PC-9 (cell line): ENCODE measurements at regions not wholly inside any gene's neighbourhood (a gene's known extent, or its start where the extent isn't known, plus 50 kb on each side); places are given as distances from the start of the nearest gene placed in this dataset.

ENCODE experiments used
- BruUV-seq: library from RNA; stranded (reverse); fragments of 400-500 nt; replicated peaks from 2 replicates; lab custom pipeline; 2021; lab: Mats Ljungman, UMichigan
- CTCF ChIA-PET: fragments of 300-600 bp; sonication (Branson Sonifier 250); formaldehyde crosslinking; loops from one replicate; lab custom pipeline; 2022; ENCODE audit warnings: antibody characterized with exemption; lab: Charles Lee
- POLR2A ChIA-PET: fragments of 300-600 bp; sonication (Branson Sonifier 250); formaldehyde crosslinking; loops from one replicate; lab custom pipeline; 2022; ENCODE audit warnings: antibody characterized with exemption; ENCODE audit not compliant: unreplicated experiment; lab: Charles Lee
- DNase-seq, 2 experiments: peaks; one replicate each; pipeline versions ENCODE4 v3.0.0 to v3.0.0-alpha.2; 2015 to 2022; ENCODE audit warnings: mixed read lengths in 1 of 2
- H2AFZ ChIP-seq: fragments of 200-600 bp; sonication (generic); 2 replicates; pipeline ENCODE4 v1.8.1; 2017; ENCODE audit warnings: antibody characterized with exemption
- H3F3A ChIP-seq: fragments of 200-600 bp; sonication (generic); 2 replicates; pipeline ENCODE4 v1.8.1; 2017; ENCODE audit warnings: antibody characterized with exemption, mild to moderate bottlenecking, low read depth; ENCODE audit not compliant: insufficient read depth
- H3K27ac ChIP-seq: fragments of 200-600 bp; sonication (generic); 2 replicates; pipeline ENCODE4 v1.6.1; 2016; ENCODE audit warnings: mixed run types
- H3K27me3 ChIP-seq: fragments of 200-600 bp; sonication (generic); 2 replicates; pipeline ENCODE4 v1.6.1; 2016; ENCODE audit warnings: low read depth, mixed run types; ENCODE audit not compliant: insufficient read depth
- H3K36me3 ChIP-seq: fragments of 200-600 bp; sonication (generic); 2 replicates; pipeline ENCODE4 v1.6.1; 2016; ENCODE audit warnings: low read depth, mixed run types
- H3K4me1 ChIP-seq: fragments of 200-600 bp; sonication (generic); replicated peaks from 2 replicates; pipeline ENCODE4 v1.6.1; 2016; ENCODE audit warnings: mixed run types; ENCODE audit not compliant: insufficient read depth
- H3K4me2 ChIP-seq: fragments of 200-600 bp; sonication (generic); 2 replicates; pipeline ENCODE4 v1.6.1; 2017; ENCODE audit warnings: mixed run types
- H3K4me3 ChIP-seq: fragments of 200-600 bp; sonication (generic); 2 replicates; pipeline ENCODE4 v1.6.1; 2016; ENCODE audit warnings: mixed run types
- H3K79me2 ChIP-seq: fragments of 200-600 bp; sonication (generic); 2 replicates; pipeline ENCODE4 v1.6.1; 2017; ENCODE audit warnings: low read depth, mixed run types
- H3K9me2 ChIP-seq: fragments of 200-600 bp; sonication (generic); 2 replicates; pipeline ENCODE4 v1.8.1; 2017; ENCODE audit warnings: mild to moderate bottlenecking; ENCODE audit not compliant: insufficient read depth
- H3K9me3 ChIP-seq: fragments of 200-600 bp; sonication (generic); 2 replicates; pipeline ENCODE4 v1.8.1; 2016; ENCODE audit warnings: low read depth; ENCODE audit not compliant: insufficient read depth
- H4K20me1 ChIP-seq: fragments of 200-600 bp; sonication (generic); 2 replicates; pipeline ENCODE4 v1.8.1; 2017; ENCODE audit not compliant: insufficient read depth
- CTCF ChIP-seq: fragments of 200-600 bp; sonication (generic); conservative IDR thresholded peaks from 2 replicates; pipeline ENCODE4 v1.6.1; 2017; ENCODE audit warnings: mixed run types, antibody characterized with exemption, mild to moderate bottlenecking, moderate library complexity
- EZH2 ChIP-seq: fragments of 200-600 bp; sonication (generic); IDR thresholded peaks from 2 replicates; pipeline ENCODE4 v1.8.0; 2017; ENCODE audit warnings: antibody characterized with exemption, low read depth
- intact Hi-C: fragments of 100-400 bp; cut with micrococcal nuclease; formaldehyde crosslinking; loops from one replicate; pipeline ENCODE4 v1.10.0; 2022; ENCODE audit not compliant: unreplicated experiment

- TF ChIP-seq EZH2, result no peak
- no peak for TF ChIP-seq CTCF
- Histone ChIP-seq H3F3A (no peaks in the 10 kb centered on the region), H3K4me2 (no peak overlapping the region), H3K27ac (no peak overlapping the region), H3K9me2 (no peaks in the 10 kb centered on the region), H2AFZ (no peak overlapping the region; the same call in 1 of the 2 replicates), H3K9me3 (no peaks in the 10 kb centered on the region), H3K27me3 (no peaks in the 10 kb centered on the region), H3K4me3 (no peak overlapping the region), H3K79me2 (no peaks in the 10 kb centered on the region), H4K20me1 (no peaks in the 10 kb centered on the region), H3K4me1 (no peaks in the 10 kb centered on the region), H3K36me3 (no peaks in the 10 kb centered on the region)
- CTCF ChIA-PET, result no interaction called here
- DNase-seq, result no peak
- no TSS peak for BruUV-seq
- POLR2A ChIA-PET, result no interaction called here
- intact Hi-C loops, result no loop called here
Measured at GRCh38 chr1:218917656-218918055, 256.0 kb upstream of the LYPLAL1 start.

GRCh38 chr1:218925777-218926176 lies 247.9 kb upstream of the LYPLAL1 start:
- no peaks in the 10 kb centered on the region for H3K79me2 ChIP-seq
- no peaks in the 10 kb centered on the region for H3K4me1 ChIP-seq
- ChIA-PET CTCF (no interaction called here), POLR2A (no interaction called here)
- H3K36me3 ChIP-seq, result no peaks in the 10 kb centered on the region
- TF ChIP-seq CTCF (no peak), EZH2 (no peak)
- H3K4me2 ChIP-seq, result no peak overlapping the region
- no peaks in the 10 kb centered on the region for H4K20me1 ChIP-seq
- intact Hi-C loops, result no loop called here
- no TSS peak for BruUV-seq
- H2AFZ ChIP-seq, result no peak overlapping the region
- H3K9me3 ChIP-seq, result no peaks in the 10 kb centered on the region
- no peak for DNase-seq
- H3K9me2 ChIP-seq, result no peaks in the 10 kb centered on the region
- no peak overlapping the region for H3K4me3 ChIP-seq
- no peaks in the 10 kb centered on the region for H3F3A ChIP-seq
- H3K27me3 ChIP-seq, result no peaks in the 10 kb centered on the region
- H3K27ac ChIP-seq, result no peak overlapping the region

- Histone ChIP-seq H3K27ac (no peak overlapping the region), H4K20me1 (no peaks in the 10 kb centered on the region), H3K4me1 (no peaks in the 10 kb centered on the region), H3K4me3 (no peak overlapping the region), H3K36me3 (no peaks in the 10 kb centered on the region), H3K4me2 (no peak overlapping the region), H2AFZ (no peak overlapping the region), H3K27me3 (no peaks in the 10 kb centered on the region), H3K9me3 (no peaks in the 10 kb centered on the region), H3K9me2 (no peaks in the 10 kb centered on the region), H3K79me2 (no peaks in the 10 kb centered on the region), H3F3A (no peaks in the 10 kb centered on the region)
- intact Hi-C loops, result no loop called here
- TF ChIP-seq EZH2, result no peak
- TF ChIP-seq CTCF, result no peak
- DNase-seq, result no peak
- ChIA-PET CTCF (no interaction called here), POLR2A (no interaction called here)
- BruUV-seq, result no TSS peak
Measured at GRCh38 chr1:218926631-218927030, 247.0 kb upstream of the LYPLAL1 start.
